ENCODE measurements at regions not wholly inside any gene's neighbourhood (a gene's known extent, or its start where the extent isn't known, plus 50 kb on each side); places are given as distances from the start of the nearest gene placed in this dataset.

- no peak for DNase-seq (ENCODE audit: low read depth, low spot score)
- H3K9me3 ChIP-seq (ENCODE audit: low read depth, low read length): no peaks in the 10 kb centered on the region
- H3K27ac ChIP-seq: no peak overlapping the region
- H3K9ac ChIP-seq (ENCODE audit: insufficient read length): no peak overlapping the region
- H3K4me3 ChIP-seq: no peak overlapping the region
- no peaks in the 10 kb centered on the region for H3K36me3 ChIP-seq (ENCODE audit: insufficient read depth, low read length)
- TF ChIP-seq EZH2 (IDR thresholded peaks at IDR 0.05) (no peak), POLR2AphosphoS5 (IDR thresholded peaks at IDR 0.05; ENCODE audit: borderline replicate concordance, low read depth, low read length) (no peak), FOXP2 (optimal IDR thresholded peaks at IDR 0.05; ENCODE audit: control extremely low read depth, extremely low read length, insufficient read depth) (no peak)
Measured at GRCh38 chr6:40108736-40109135, 174.5 kb upstream of the MOCS1 start.

GRCh38 chr6:40106840-40107239 lies 172.6 kb upstream of the MOCS1 start:
- DNase-seq (ENCODE audit: low read depth, low spot score): no peak
- H3K9me3 ChIP-seq (ENCODE audit: low read depth, low read length): no peaks in the 10 kb centered on the region
- no peak overlapping the region for H3K4me3 ChIP-seq
- TF ChIP-seq FOXP2 (optimal IDR thresholded peaks at IDR 0.05; ENCODE audit: control extremely low read depth, extremely low read length, insufficient read depth) (no peak), EZH2 (IDR thresholded peaks at IDR 0.05) (no peak), POLR2AphosphoS5 (IDR thresholded peaks at IDR 0.05; ENCODE audit: borderline replicate concordance, low read depth, low read length) (no peak)
- H3K9ac ChIP-seq (ENCODE audit: insufficient read length): no peak overlapping the region
- no peaks in the 10 kb centered on the region for H3K36me3 ChIP-seq (ENCODE audit: insufficient read depth, low read length)
- no peak overlapping the region for H3K27ac ChIP-seq

- Histone ChIP-seq H3K36me3 (ENCODE audit: insufficient read depth, low read length) (no peaks in the 10 kb centered on the region), H3K9ac (ENCODE audit: insufficient read length) (no peak overlapping the region), H3K9me3 (ENCODE audit: low read depth, low read length) (no peaks in the 10 kb centered on the region), H3K27ac (no peak overlapping the region), H3K4me3 (no peak overlapping the region)
- no peak for DNase-seq (ENCODE audit: low read depth, low spot score)
- no peak for TF ChIP-seq FOXP2 (optimal IDR thresholded peaks at IDR 0.05; ENCODE audit: control extremely low read depth, extremely low read length, insufficient read depth)
- TF ChIP-seq EZH2 (IDR thresholded peaks at IDR 0.05): no peak
- TF ChIP-seq POLR2AphosphoS5 (IDR thresholded peaks at IDR 0.05; ENCODE audit: borderline replicate concordance, low read depth, low read length): no peak
Measured at GRCh38 chr6:40098774-40099173, 164.5 kb upstream of the MOCS1 start.

GRCh38 chr6:40097590-40097989 lies 163.3 kb upstream of the MOCS1 start:
- Histone ChIP-seq H3K9ac (ENCODE audit: insufficient read length) (no peak overlapping the region), H3K27ac (no peak overlapping the region), H3K36me3 (ENCODE audit: insufficient read depth, low read length) (no peaks in the 10 kb centered on the region), H3K4me3 (no peak overlapping the region), H3K9me3 (ENCODE audit: low read depth, low read length) (no peaks in the 10 kb centered on the region)
- DNase-seq (ENCODE audit: low read depth, low spot score): no peak
- TF ChIP-seq EZH2 (IDR thresholded peaks at IDR 0.05) (no peak), FOXP2 (optimal IDR thresholded peaks at IDR 0.05; ENCODE audit: control extremely low read depth, extremely low read length, insufficient read depth) (no peak), POLR2AphosphoS5 (IDR thresholded peaks at IDR 0.05; ENCODE audit: borderline replicate concordance, low read depth, low read length) (no peak)

- DNase-seq (ENCODE audit: low read depth, low spot score): no peak
- no peaks in the 10 kb centered on the region for H3K9me3 ChIP-seq (ENCODE audit: low read depth, low read length)
- H3K9ac ChIP-seq (ENCODE audit: insufficient read length): no peak overlapping the region
- no peaks in the 10 kb centered on the region for H3K36me3 ChIP-seq (ENCODE audit: insufficient read depth, low read length)
- H3K4me3 ChIP-seq: no peak overlapping the region
- TF ChIP-seq FOXP2 (optimal IDR thresholded peaks at IDR 0.05; ENCODE audit: control extremely low read depth, extremely low read length, insufficient read depth): no peak
- TF ChIP-seq POLR2AphosphoS5 (IDR thresholded peaks at IDR 0.05; ENCODE audit: borderline replicate concordance, low read depth, low read length): no peak
- TF ChIP-seq EZH2 (IDR thresholded peaks at IDR 0.05): no peak
- no peak overlapping the region for H3K27ac ChIP-seq
Measured at GRCh38 chr6:40083141-40083920, 149.1 kb upstream of the MOCS1 start.

GRCh38 chr6:40082278-40083043 lies 148.2 kb upstream of the MOCS1 start:
- Histone ChIP-seq H3K9me3 (ENCODE audit: low read depth, low read length) (no peaks in the 10 kb centered on the region), H3K27ac (no peak overlapping the region), H3K36me3 (ENCODE audit: insufficient read depth, low read length) (no peaks in the 10 kb centered on the region), H3K9ac (ENCODE audit: insufficient read length) (no peak overlapping the region), H3K4me3 (no peak overlapping the region)
- DNase-seq (ENCODE audit: low read depth, low spot score): no peak
- no peak for TF ChIP-seq FOXP2 (optimal IDR thresholded peaks at IDR 0.05; ENCODE audit: control extremely low read depth, extremely low read length, insufficient read depth)
- no peak for TF ChIP-seq POLR2AphosphoS5 (IDR thresholded peaks at IDR 0.05; ENCODE audit: borderline replicate concordance, low read depth, low read length)
- no peak for TF ChIP-seq EZH2 (IDR thresholded peaks at IDR 0.05)

- no peak for DNase-seq (ENCODE audit: low read depth, low spot score)
- Histone ChIP-seq H3K27ac (no peak overlapping the region), H3K9ac (ENCODE audit: insufficient read length) (no peak overlapping the region), H3K36me3 (ENCODE audit: insufficient read depth, low read length) (no peaks in the 10 kb centered on the region), H3K9me3 (ENCODE audit: low read depth, low read length) (no peaks in the 10 kb centered on the region), H3K4me3 (no peak overlapping the region)
- TF ChIP-seq POLR2AphosphoS5 (IDR thresholded peaks at IDR 0.05; ENCODE audit: borderline replicate concordance, low read depth, low read length) (no peak), FOXP2 (optimal IDR thresholded peaks at IDR 0.05; ENCODE audit: control extremely low read depth, extremely low read length, insufficient read depth) (no peak)
Measured at GRCh38 chr6:40077736-40078135, 143.5 kb upstream of the MOCS1 start.

GRCh38 chr6:40077315-40077714 lies 143.1 kb upstream of the MOCS1 start:
- H3K4me3 ChIP-seq: no peak overlapping the region
- no peak overlapping the region for H3K9ac ChIP-seq (ENCODE audit: insufficient read length)
- DNase-seq (ENCODE audit: low read depth, low spot score): no peak
- no peaks in the 10 kb centered on the region for H3K9me3 ChIP-seq (ENCODE audit: low read depth, low read length)
- no peak for TF ChIP-seq FOXP2 (optimal IDR thresholded peaks at IDR 0.05; ENCODE audit: control extremely low read depth, extremely low read length, insufficient read depth)
- no peak for TF ChIP-seq EZH2 (IDR thresholded peaks at IDR 0.05)
- no peak for TF ChIP-seq POLR2AphosphoS5 (IDR thresholded peaks at IDR 0.05; ENCODE audit: borderline replicate concordance, low read depth, low read length)
- no peak overlapping the region for H3K27ac ChIP-seq
- H3K36me3 ChIP-seq (ENCODE audit: insufficient read depth, low read length): no peaks in the 10 kb centered on the region

All from SK-N-MC (cell line).